ENCODE measurements at regions not wholly inside any gene's neighbourhood (a gene's known extent, or its start where the extent isn't known, plus 50 kb on each side); places are given as distances from the start of the nearest gene placed in this dataset.

DNA sequence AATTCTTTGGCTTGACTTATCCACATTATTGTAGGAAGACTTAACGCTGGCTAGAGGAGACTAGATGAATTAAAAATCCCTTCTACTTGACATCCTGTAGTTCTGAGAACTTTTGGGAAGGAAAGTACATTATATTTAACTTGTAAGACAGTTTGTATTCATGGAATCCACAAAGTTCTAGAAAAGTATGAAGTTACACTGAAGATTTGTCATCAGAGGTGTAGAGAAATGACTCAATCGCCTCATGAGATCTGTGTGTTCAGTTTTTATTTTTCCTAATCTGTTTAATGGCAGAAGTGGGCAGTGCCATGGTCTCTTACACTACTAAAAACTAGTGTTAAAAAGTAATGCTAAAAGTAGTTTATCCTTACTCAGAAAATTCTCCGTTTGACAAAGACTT lies 89.1 kb upstream of the SMIM30 start:
- Histone ChIP-seq H2AFZ (replicated peaks; ENCODE audit: low read length, poor library complexity) (no peak overlapping the region), H2BK15ac (ENCODE audit: low read depth, low read length) (no peak overlapping the region), H3K56ac (ENCODE audit: extremely low read depth, insufficient read depth, low read length) (no peak overlapping the region), H3K4me3 (ENCODE audit: insufficient read depth, low read depth, low read length) (no peak overlapping the region), H3K14ac (replicated peaks; ENCODE audit: low read depth, low read length) (no peak overlapping the region), H3K36me3 (ENCODE audit: control insufficient read depth, insufficient read depth, low read length) (no peaks in the 10 kb centered on the region), H3K4me2 (ENCODE audit: low read depth, low read length) (no peak overlapping the region), H4K91ac (ENCODE audit: insufficient read depth, low read depth, low read length) (no peak overlapping the region), H3K79me1 (ENCODE audit: low read depth in 1 of 2, low read length in 2 of 2) (no peaks in the 10 kb centered on the region), H4K20me1 (ENCODE audit: insufficient read depth, low read length) (no peaks in the 10 kb centered on the region), H3K27me3 (ENCODE audit: control insufficient read depth, insufficient read depth, low read length) (no peaks in the 10 kb centered on the region), H3K23ac (ENCODE audit: low read depth, low read length) (no peak overlapping the region), H2BK120ac (ENCODE audit: low read depth, low read length) (no peak overlapping the region), H2AK9ac (replicated peaks; ENCODE audit: low read depth, low read length, poor library complexity) (no peak overlapping the region), H4K8ac (ENCODE audit: low read depth in 2 of 2, low read length in 2 of 2) (no peak overlapping the region), H2BK20ac (ENCODE audit: low read depth, low read length) (no peak overlapping the region), H3K4ac (ENCODE audit: low read depth, low read length) (no peak overlapping the region), H3K27ac (ENCODE audit: insufficient read depth, low read length) (no peak overlapping the region), H3K9ac (ENCODE audit: low read depth, low read length) (no peak overlapping the region), H4K5ac (ENCODE audit: low read depth, low read length) (no peak overlapping the region), H2BK5ac (ENCODE audit: low read depth, low read length, poor library complexity, severe bottlenecking) (no peak overlapping the region), H3K4me1 (ENCODE audit: control insufficient read depth, insufficient read depth, low read length) (no peaks in the 10 kb centered on the region), H2AK5ac (ENCODE audit: low read depth, low read length) (no peak overlapping the region), H3K18ac (ENCODE audit: low read depth, low read length) (no peak overlapping the region; the same call in 1 of the 2 replicates), H3K9me1 (ENCODE audit: insufficient read depth, low read length) (no peaks in the 10 kb centered on the region), H3K9me3 (ENCODE audit: control insufficient read depth, insufficient read depth, low read length) (no peaks in the 10 kb centered on the region)
- in situ Hi-C loops (cut with MboI; ENCODE audit: low sequenced_read_pairs), result no loop called here
- intact Hi-C loops (cut with micrococcal nuclease), result loop anchor here (10.0 kb wide), 1 partner anchor 1253 kb away; no protein-coding TSS in a partner anchor
- ChIA-PET POLR2A (ENCODE audit: unreplicated experiment) (no interaction called here), CTCF (no interaction called here)
- TF ChIP-seq FOS (IDR thresholded peaks at IDR 0.05; ENCODE audit: low read depth, low read length) (no peak), MAFK (IDR thresholded peaks at IDR 0.05; ENCODE audit: low read depth, low read length) (no peak), ELK1 (IDR thresholded peaks at IDR 0.05; ENCODE audit: borderline replicate concordance, low read depth, low read length) (no peak), CTCF (conservative IDR thresholded peaks at IDR 0.05; ENCODE audit: low read depth, low read length) (no peak), NFE2L2 (IDR thresholded peaks at IDR 0.05; ENCODE audit: low read depth, low read length) (no peak), CEBPB (IDR thresholded peaks at IDR 0.05; ENCODE audit: low read depth, low read length) (no peak), SMC3 (IDR thresholded peaks at IDR 0.05; ENCODE audit: low read depth, low read length) (no peak), RFX5 (IDR thresholded peaks at IDR 0.05; ENCODE audit: low read depth, low read length) (no peak), BHLHE40 (IDR thresholded peaks at IDR 0.05; ENCODE audit: low read depth, low read length) (no peak), MXI1 (IDR thresholded peaks at IDR 0.05; ENCODE audit: borderline replicate concordance, low read depth, low read length) (no peak), MAZ (IDR thresholded peaks at IDR 0.05; ENCODE audit: borderline replicate concordance, low read depth, low read length) (no peak), POLR2A (IDR thresholded peaks at IDR 0.05; ENCODE audit: low read depth, low read length) (no peak)
- TF ChIP-seq, protein P1, sequence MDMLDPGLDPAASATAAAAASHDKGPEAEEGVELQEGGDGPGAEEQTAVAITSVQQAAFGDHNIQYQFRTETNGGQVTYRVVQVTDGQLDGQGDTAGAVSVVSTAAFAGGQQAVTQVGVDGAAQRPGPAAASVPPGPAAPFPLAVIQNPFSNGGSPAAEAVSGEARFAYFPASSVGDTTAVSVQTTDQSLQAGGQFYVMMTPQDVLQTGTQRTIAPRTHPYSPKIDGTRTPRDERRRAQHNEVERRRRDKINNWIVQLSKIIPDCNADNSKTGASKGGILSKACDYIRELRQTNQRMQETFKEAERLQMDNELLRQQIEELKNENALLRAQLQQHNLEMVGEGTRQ (IDR thresholded peaks at IDR 0.05; ENCODE audit: low read depth, low read length), result no peak
- dilution Hi-C loops (cut with HindIII; ENCODE audit: low sequenced_read_pairs, unreplicated experiment), result no loop called here
- ATAC-seq (ENCODE audit: low read depth), result no peak
- DNase-seq, result no peak
- BruUV-seq (replicated peaks), result no TSS peak
- no CpG with 5 or more reads among the region's 3 CpGs for WGBS, 2 experiments (ENCODE audit: extremely low coverage in 2 of 2, insufficient read length in 1 of 2)

Measured in IMR-90 (cell line).